WTC11 (cell line): ENCODE measurements at regions not wholly inside any gene's neighbourhood (a gene's known extent, or its start where the extent isn't known, plus 50 kb on each side); places are given as distances from the start of the nearest gene placed in this dataset.

Source experiments
- ATAC-seq: fragments of 200-7000 bp; cut with Tn5 transposase; 2 replicates; pipeline ENCODE4 v1.10.0; 2021; ENCODE audit warnings: mild to moderate bottlenecking, moderate library complexity
- CTCF ChIA-PET: fragments of 300-600 bp; sonication (Branson Sonifier 250); formaldehyde crosslinking; loops from one replicate; lab custom pipeline; 2021; ENCODE audit warnings: antibody characterized with exemption; lab: Charles Lee
- POLR2A ChIA-PET: fragments of 350-600 bp; sonication (Branson Sonifier 250); formaldehyde crosslinking; loops from one replicate; lab custom pipeline; 2021; ENCODE audit warnings: antibody characterized with exemption; lab: Charles Lee
- DNase-seq: peaks from one replicate; pipeline ENCODE4 v3.0.0; 2021; ENCODE audit warnings: low spot score
- H3K27ac Mint-ChIP-seq: 2 replicates; pipeline ENCODE4 v1.8.0; 2021; ENCODE audit warnings: mixed read lengths
- H3K27me3 Mint-ChIP-seq: 2 replicates; pipeline ENCODE4 v1.8.0; 2021; ENCODE audit warnings: low read depth, mild to moderate bottlenecking, moderate library complexity, mixed read lengths
- H3K36me3 Mint-ChIP-seq: 2 replicates; pipeline ENCODE4 v1.8.0; 2021; ENCODE audit warnings: mixed read lengths
- H3K4me1 Mint-ChIP-seq: 2 replicates; pipeline ENCODE4 v1.8.0; 2022; ENCODE audit warnings: mixed read lengths
- H3K4me3 Mint-ChIP-seq: 2 replicates; pipeline ENCODE4 v1.8.0; 2021; ENCODE audit warnings: mild to moderate bottlenecking, moderate library complexity, mixed read lengths
- H3K9me3 Mint-ChIP-seq: 2 replicates; pipeline ENCODE4 v1.8.0; 2021; ENCODE audit warnings: mixed read lengths
- ATF1 ChIP-seq: sonication (generic); formaldehyde crosslinking; IDR thresholded peaks from 2 replicates; pipeline ENCODE4 v1.8.1; 2023; ENCODE audit warnings: mild to moderate bottlenecking, moderate library complexity, missing genetic modification reagents
- CREM ChIP-seq: sonication (generic); formaldehyde crosslinking; IDR thresholded peaks from 2 replicates; pipeline ENCODE4 v1.8.1; 2022; ENCODE audit warnings: mild to moderate bottlenecking, missing genetic modification reagents, moderate library complexity
- E2F5 ChIP-seq: sonication (generic); formaldehyde crosslinking; IDR thresholded peaks from 2 replicates; pipeline ENCODE4 v1.8.1; 2022; ENCODE audit warnings: mild to moderate bottlenecking, moderate library complexity, missing genetic modification reagents
- ESRRA ChIP-seq: sonication (generic); formaldehyde crosslinking; IDR thresholded peaks from 2 replicates; pipeline ENCODE4 v1.8.1; 2022; ENCODE audit warnings: mild to moderate bottlenecking, missing genetic modification reagents, borderline replicate concordance
- GRHL2 ChIP-seq: fragments of 250-450 bp; sonication (Bioruptor Pico); IDR thresholded peaks from 2 replicates; pipeline ENCODE4 v1.8.0; 2022; ENCODE audit warnings: mild to moderate bottlenecking, moderate library complexity; ENCODE audit not compliant: insufficient replicate concordance, severe bottlenecking
- GTF2I ChIP-seq: fragments of 250-450 bp; sonication (Bioruptor Pico); conservative IDR thresholded peaks from 2 replicates; pipeline ENCODE4 v1.4.0; 2021; ENCODE audit warnings: mild to moderate bottlenecking
- JUN ChIP-seq: sonication (generic); formaldehyde crosslinking; IDR thresholded peaks from 2 replicates; pipeline ENCODE4 v1.8.0; 2023; ENCODE audit warnings: mild to moderate bottlenecking, missing genetic modification reagents
- MYBL2 ChIP-seq: sonication (generic); formaldehyde crosslinking; IDR thresholded peaks from 2 replicates; pipeline ENCODE4 v1.8.1; 2023; ENCODE audit warnings: mild to moderate bottlenecking, moderate library complexity, missing genetic modification reagents
- SMAD4 ChIP-seq: sonication (generic); formaldehyde crosslinking; IDR thresholded peaks from 2 replicates; pipeline ENCODE4 v1.8.0; 2022; ENCODE audit warnings: mild to moderate bottlenecking, missing genetic modification reagents
- ZNF121 ChIP-seq: sonication (generic); formaldehyde crosslinking; IDR thresholded peaks from 2 replicates; pipeline ENCODE4 v1.8.0; 2023; ENCODE audit warnings: missing genetic modification reagents
- ZNF317 ChIP-seq: sonication (generic); formaldehyde crosslinking; IDR thresholded peaks from 2 replicates; pipeline ENCODE4 v1.8.1; 2023; ENCODE audit warnings: low read depth, mild to moderate bottlenecking, moderate library complexity, missing genetic modification reagents, borderline replicate concordance
- ZNF671 ChIP-seq: fragments of 250-450 bp; sonication (Bioruptor Pico); IDR thresholded peaks from 2 replicates; pipeline ENCODE4 v1.8.0; 2021; ENCODE audit warnings: mild to moderate bottlenecking
- TF ChIP-seq, protein P1 (sequence below): fragments of 250-450 bp; sonication (Bioruptor Pico); IDR thresholded peaks from 2 replicates; pipeline ENCODE4 v2.1.2; 2022; ENCODE audit warnings: mild to moderate bottlenecking, moderate library complexity
- TF ChIP-seq, protein P2 (sequence below): sonication (generic); formaldehyde crosslinking; conservative IDR thresholded peaks from 2 replicates; pipeline ENCODE4 v1.8.1; 2023; ENCODE audit warnings: mild to moderate bottlenecking, low read depth, missing genetic modification reagents, moderate library complexity
- TF ChIP-seq, protein P3 (sequence below): sonication (generic); formaldehyde crosslinking; IDR thresholded peaks from 2 replicates; pipeline ENCODE4 v1.8.1; 2022; ENCODE audit warnings: low read depth, missing genetic modification reagents, borderline replicate concordance
- TF ChIP-seq, protein P4 (sequence below): sonication (generic); formaldehyde crosslinking; IDR thresholded peaks from 2 replicates; pipeline ENCODE4 v1.8.0; 2022; ENCODE audit warnings: mild to moderate bottlenecking, missing genetic modification reagents
- TF ChIP-seq, protein P5 (sequence below): fragments of 250-450 bp; sonication (Bioruptor Pico); IDR thresholded peaks from 2 replicates; pipeline ENCODE4 v1.9.0; 2021; ENCODE audit warnings: mild to moderate bottlenecking, borderline replicate concordance
- TF ChIP-seq, protein P6 (sequence below): sonication (generic); formaldehyde crosslinking; IDR thresholded peaks from 2 replicates; pipeline ENCODE4 v1.8.1; 2022; ENCODE audit warnings: low read depth, mild to moderate bottlenecking, moderate library complexity, missing genetic modification reagents, borderline replicate concordance

DNA sequence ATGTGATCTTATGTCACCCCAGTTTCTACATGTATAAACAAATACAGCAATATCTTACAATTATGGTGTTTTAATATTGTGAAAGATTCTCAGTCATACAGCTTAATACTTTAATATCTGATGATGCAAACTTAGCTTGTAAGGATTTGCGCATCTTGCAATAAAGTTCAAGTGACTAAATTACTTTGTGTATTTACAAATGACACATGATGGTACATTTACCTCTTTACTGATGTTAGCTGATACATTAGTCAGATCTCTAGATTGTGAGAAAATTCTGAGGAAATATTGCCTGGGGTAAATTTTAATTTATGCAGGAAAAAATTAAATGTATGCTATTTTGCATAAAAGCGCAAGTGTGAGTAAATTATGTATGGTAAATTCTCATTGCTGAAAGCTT is 418.8 kb upstream of the MMS22L start (continued):
- TF ChIP-seq, protein P1, sequence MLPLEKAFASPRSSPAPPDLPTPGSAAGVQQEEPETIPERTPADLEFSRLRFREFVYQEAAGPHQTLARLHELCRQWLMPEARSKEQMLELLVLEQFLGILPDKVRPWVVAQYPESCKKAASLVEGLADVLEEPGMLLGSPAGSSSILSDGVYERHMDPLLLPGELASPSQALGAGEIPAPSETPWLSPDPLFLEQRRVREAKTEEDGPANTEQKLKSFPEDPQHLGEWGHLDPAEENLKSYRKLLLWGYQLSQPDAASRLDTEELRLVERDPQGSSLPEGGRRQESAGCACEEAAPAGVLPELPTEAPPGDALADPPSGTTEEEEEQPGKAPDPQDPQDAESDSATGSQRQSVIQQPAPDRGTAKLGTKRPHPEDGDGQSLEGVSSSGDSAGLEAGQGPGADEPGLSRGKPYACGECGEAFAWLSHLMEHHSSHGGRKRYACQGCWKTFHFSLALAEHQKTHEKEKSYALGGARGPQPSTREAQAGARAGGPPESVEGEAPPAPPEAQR (CRISPR knock-in tag) = no peak
- TF ChIP-seq, protein P2, sequence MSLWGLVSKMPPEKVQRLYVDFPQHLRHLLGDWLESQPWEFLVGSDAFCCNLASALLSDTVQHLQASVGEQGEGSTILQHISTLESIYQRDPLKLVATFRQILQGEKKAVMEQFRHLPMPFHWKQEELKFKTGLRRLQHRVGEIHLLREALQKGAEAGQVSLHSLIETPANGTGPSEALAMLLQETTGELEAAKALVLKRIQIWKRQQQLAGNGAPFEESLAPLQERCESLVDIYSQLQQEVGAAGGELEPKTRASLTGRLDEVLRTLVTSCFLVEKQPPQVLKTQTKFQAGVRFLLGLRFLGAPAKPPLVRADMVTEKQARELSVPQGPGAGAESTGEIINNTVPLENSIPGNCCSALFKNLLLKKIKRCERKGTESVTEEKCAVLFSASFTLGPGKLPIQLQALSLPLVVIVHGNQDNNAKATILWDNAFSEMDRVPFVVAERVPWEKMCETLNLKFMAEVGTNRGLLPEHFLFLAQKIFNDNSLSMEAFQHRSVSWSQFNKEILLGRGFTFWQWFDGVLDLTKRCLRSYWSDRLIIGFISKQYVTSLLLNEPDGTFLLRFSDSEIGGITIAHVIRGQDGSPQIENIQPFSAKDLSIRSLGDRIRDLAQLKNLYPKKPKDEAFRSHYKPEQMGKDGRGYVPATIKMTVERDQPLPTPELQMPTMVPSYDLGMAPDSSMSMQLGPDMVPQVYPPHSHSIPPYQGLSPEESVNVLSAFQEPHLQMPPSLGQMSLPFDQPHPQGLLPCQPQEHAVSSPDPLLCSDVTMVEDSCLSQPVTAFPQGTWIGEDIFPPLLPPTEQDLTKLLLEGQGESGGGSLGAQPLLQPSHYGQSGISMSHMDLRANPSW = no peak
- TF ChIP-seq CREM (no peak), ZNF317 (no peak), GRHL2 (CRISPR knock-in tag) (no peak), E2F5 (CRISPR knock-in tag) (no peak), ZNF671 (CRISPR knock-in tag) (no peak), ZNF121 (CRISPR knock-in tag) (no peak), ESRRA (CRISPR knock-in tag) (no peak)
- TF ChIP-seq, protein P3, sequence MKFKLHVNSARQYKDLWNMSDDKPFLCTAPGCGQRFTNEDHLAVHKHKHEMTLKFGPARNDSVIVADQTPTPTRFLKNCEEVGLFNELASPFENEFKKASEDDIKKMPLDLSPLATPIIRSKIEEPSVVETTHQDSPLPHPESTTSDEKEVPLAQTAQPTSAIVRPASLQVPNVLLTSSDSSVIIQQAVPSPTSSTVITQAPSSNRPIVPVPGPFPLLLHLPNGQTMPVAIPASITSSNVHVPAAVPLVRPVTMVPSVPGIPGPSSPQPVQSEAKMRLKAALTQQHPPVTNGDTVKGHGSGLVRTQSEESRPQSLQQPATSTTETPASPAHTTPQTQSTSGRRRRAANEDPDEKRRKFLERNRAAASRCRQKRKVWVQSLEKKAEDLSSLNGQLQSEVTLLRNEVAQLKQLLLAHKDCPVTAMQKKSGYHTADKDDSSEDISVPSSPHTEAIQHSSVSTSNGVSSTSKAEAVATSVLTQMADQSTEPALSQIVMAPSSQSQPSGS (CRISPR knock-in tag) = no peak
- TF ChIP-seq, protein P4, sequence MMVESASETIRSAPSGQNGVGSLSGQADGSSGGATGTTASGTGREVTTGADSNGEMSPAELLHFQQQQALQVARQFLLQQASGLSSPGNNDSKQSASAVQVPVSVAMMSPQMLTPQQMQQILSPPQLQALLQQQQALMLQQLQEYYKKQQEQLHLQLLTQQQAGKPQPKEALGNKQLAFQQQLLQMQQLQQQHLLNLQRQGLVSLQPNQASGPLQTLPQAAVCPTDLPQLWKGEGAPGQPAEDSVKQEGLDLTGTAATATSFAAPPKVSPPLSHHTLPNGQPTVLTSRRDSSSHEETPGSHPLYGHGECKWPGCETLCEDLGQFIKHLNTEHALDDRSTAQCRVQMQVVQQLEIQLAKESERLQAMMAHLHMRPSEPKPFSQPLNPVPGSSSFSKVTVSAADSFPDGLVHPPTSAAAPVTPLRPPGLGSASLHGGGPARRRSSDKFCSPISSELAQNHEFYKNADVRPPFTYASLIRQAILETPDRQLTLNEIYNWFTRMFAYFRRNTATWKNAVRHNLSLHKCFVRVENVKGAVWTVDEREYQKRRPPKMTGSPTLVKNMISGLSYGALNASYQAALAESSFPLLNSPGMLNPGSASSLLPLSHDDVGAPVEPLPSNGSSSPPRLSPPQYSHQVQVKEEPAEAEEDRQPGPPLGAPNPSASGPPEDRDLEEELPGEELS (CRISPR knock-in tag) = no peak
- TF ChIP-seq, protein P5, sequence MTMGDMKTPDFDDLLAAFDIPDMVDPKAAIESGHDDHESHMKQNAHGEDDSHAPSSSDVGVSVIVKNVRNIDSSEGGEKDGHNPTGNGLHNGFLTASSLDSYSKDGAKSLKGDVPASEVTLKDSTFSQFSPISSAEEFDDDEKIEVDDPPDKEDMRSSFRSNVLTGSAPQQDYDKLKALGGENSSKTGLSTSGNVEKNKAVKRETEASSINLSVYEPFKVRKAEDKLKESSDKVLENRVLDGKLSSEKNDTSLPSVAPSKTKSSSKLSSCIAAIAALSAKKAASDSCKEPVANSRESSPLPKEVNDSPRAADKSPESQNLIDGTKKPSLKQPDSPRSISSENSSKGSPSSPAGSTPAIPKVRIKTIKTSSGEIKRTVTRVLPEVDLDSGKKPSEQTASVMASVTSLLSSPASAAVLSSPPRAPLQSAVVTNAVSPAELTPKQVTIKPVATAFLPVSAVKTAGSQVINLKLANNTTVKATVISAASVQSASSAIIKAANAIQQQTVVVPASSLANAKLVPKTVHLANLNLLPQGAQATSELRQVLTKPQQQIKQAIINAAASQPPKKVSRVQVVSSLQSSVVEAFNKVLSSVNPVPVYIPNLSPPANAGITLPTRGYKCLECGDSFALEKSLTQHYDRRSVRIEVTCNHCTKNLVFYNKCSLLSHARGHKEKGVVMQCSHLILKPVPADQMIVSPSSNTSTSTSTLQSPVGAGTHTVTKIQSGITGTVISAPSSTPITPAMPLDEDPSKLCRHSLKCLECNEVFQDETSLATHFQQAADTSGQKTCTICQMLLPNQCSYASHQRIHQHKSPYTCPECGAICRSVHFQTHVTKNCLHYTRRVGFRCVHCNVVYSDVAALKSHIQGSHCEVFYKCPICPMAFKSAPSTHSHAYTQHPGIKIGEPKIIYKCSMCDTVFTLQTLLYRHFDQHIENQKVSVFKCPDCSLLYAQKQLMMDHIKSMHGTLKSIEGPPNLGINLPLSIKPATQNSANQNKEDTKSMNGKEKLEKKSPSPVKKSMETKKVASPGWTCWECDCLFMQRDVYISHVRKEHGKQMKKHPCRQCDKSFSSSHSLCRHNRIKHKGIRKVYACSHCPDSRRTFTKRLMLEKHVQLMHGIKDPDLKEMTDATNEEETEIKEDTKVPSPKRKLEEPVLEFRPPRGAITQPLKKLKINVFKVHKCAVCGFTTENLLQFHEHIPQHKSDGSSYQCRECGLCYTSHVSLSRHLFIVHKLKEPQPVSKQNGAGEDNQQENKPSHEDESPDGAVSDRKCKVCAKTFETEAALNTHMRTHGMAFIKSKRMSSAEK (CRISPR knock-in tag) = no peak
- TF ChIP-seq, all 79 proteins: peak for 0

DNA sequence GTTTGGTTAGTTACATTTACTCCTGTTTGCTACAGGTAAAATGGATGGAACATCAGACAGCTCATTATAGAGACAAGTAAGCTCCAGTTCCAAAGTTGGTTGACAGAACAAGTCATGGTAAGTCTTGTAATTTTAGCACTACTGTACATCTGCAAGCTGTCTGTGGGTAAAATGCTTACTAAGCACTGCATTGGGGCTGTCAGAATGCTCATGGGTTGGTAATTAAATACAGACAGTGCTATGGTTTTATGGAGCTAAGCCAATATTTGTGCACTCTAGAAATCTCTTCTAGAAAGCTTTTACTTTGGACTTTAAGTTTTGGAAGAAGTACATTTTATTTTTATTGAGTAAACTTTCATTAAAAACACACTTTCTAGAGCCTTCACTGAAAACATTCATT is 419.2 kb upstream of the MMS22L start:
- ChIA-PET POLR2A (no interaction called here), CTCF (interaction anchor here (1.4 kb wide), 1 partner anchor 223 kb away, joined by 4 read pairs; no protein-coding TSS in a partner anchor)
- no peak overlapping the region for H3K4me3 Mint-ChIP-seq
- no peaks in the 10 kb centered on the region for H3K27me3 Mint-ChIP-seq
- no peaks in the 10 kb centered on the region for H3K36me3 Mint-ChIP-seq
- H3K4me1 Mint-ChIP-seq = peaks cover 18% of the 10 kb centered on the region
- DNase-seq = no peak
- no peak for ATAC-seq
- H3K27ac Mint-ChIP-seq = no peak overlapping the region
- no peaks in the 10 kb centered on the region for H3K9me3 Mint-ChIP-seq
- TF ChIP-seq, protein P5 (CRISPR knock-in tag) = no peak
- TF ChIP-seq SMAD4 (CRISPR knock-in tag) (no peak), JUN (CRISPR knock-in tag) (no peak), ATF1 (CRISPR knock-in tag) (no peak), MYBL2 (CRISPR knock-in tag) (no peak), GTF2I (no peak)
- TF ChIP-seq, protein P6, sequence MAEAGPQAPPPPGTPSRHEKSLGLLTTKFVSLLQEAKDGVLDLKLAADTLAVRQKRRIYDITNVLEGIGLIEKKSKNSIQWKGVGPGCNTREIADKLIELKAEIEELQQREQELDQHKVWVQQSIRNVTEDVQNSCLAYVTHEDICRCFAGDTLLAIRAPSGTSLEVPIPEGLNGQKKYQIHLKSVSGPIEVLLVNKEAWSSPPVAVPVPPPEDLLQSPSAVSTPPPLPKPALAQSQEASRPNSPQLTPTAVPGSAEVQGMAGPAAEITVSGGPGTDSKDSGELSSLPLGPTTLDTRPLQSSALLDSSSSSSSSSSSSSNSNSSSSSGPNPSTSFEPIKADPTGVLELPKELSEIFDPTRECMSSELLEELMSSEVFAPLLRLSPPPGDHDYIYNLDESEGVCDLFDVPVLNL (CRISPR knock-in tag) = no peak
